ENCODE measurements at regions not wholly inside any gene's neighbourhood (a gene's known extent, or its start where the extent isn't known, plus 50 kb on each side); places are given as distances from the start of the nearest gene placed in this dataset.

DNA sequence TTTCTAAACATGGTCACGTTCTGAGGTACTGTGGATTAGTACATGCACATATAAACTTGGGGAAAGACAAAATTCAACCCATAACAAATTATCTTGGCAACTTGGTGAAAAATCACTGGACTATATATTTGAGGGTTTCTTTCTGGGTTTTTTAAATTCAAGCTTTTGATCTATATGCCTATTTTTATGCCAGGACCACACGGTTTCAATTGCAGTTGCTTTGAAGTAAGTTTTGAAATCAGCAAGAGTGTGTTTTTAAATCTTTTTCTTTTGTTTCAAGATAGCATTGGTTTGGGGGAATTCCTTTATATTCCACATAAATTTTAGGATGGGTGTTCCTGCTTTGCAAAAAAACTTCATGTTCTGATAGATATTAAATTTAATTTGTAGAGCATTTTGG, 406.4 kb upstream of the VWC2 start:
- Histone ChIP-seq H3K4me1 (ENCODE audit: control insufficient read depth in 1 of 2, insufficient read depth in 2 of 2, low read length in 2 of 2) (no peaks in the 10 kb centered on the region), H3K4me2 (replicated peaks; ENCODE audit: extremely low read depth, low read length, poor library complexity, severe bottlenecking) (no peak overlapping the region), H3K27ac (ENCODE audit: low read depth in 1 of 2, low read length in 2 of 2) (no peak overlapping the region), H3K9ac (ENCODE audit: insufficient read depth, low read length, poor library complexity, severe bottlenecking) (no peak overlapping the region), H3K79me2 (ENCODE audit: insufficient read depth, low read length) (no peaks in the 10 kb centered on the region), H3K4me3 (replicated peaks in 1 of 3; ENCODE audit: low read depth in 2 of 3, low read length in 3 of 3) (no peak overlapping the region), H3K9me3 (replicated peaks in 1 of 2; ENCODE audit: control insufficient read depth in 1 of 2, insufficient read depth in 1 of 2, low read length in 2 of 2) (no peaks in the 10 kb centered on the region), H4K20me1 (ENCODE audit: insufficient read depth, low read length) (no peaks in the 10 kb centered on the region), H2AFZ (ENCODE audit: insufficient read depth, low read depth, low read length, poor library complexity, severe bottlenecking) (no peak overlapping the region), H3K36me3 (replicated peaks in 1 of 2; ENCODE audit: control insufficient read depth in 1 of 2, insufficient read depth in 2 of 2, low read length in 2 of 2) (no peaks in the 10 kb centered on the region), H3K27me3 (ENCODE audit: control insufficient read depth in 2 of 2, insufficient read depth in 2 of 2, low read length in 2 of 2) (no peaks in the 10 kb centered on the region)
- H3K27ac Mint-ChIP-seq = no peak overlapping the region
- H3K4me1 Mint-ChIP-seq = no peaks in the 10 kb centered on the region
- DNase-seq = no peak
- H3K4me3 Mint-ChIP-seq = no peak overlapping the region
- TF ChIP-seq, protein P1, sequence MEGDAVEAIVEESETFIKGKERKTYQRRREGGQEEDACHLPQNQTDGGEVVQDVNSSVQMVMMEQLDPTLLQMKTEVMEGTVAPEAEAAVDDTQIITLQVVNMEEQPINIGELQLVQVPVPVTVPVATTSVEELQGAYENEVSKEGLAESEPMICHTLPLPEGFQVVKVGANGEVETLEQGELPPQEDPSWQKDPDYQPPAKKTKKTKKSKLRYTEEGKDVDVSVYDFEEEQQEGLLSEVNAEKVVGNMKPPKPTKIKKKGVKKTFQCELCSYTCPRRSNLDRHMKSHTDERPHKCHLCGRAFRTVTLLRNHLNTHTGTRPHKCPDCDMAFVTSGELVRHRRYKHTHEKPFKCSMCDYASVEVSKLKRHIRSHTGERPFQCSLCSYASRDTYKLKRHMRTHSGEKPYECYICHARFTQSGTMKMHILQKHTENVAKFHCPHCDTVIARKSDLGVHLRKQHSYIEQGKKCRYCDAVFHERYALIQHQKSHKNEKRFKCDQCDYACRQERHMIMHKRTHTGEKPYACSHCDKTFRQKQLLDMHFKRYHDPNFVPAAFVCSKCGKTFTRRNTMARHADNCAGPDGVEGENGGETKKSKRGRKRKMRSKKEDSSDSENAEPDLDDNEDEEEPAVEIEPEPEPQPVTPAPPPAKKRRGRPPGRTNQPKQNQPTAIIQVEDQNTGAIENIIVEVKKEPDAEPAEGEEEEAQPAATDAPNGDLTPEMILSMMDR (IDR thresholded peaks at IDR 0.05) = no peak
- H3K9me3 Mint-ChIP-seq = peaks cover 0 to 3% (median 0%) of the 10 kb centered on the region in 7 donors
- no CpG with 5 or more reads among the region's 2 CpGs for WGBS (ENCODE audit: insufficient coverage)
- no peaks in the 10 kb centered on the region for H3K36me3 Mint-ChIP-seq
- intact Hi-C loops (cut with micrococcal nuclease) = no loop called here
- H3K27me3 Mint-ChIP-seq (ENCODE audit: low read depth in 3 of 3) = no peaks in the 10 kb centered on the region

GRCh38 chr7:49371771-49372170, 401.7 kb upstream of the VWC2 start:
- H3K4me3 ChIP-seq (replicated peaks in 1 of 3; ENCODE audit: low read depth in 2 of 3, low read length in 3 of 3) = no peak overlapping the region
- Mint-ChIP-seq H3K4me1 (no peaks in the 10 kb centered on the region), H3K9me3 (peaks cover 0 to 5% (median 2%) of the 10 kb centered on the region in 7 donors), H3K4me3 (no peak overlapping the region), H3K27ac (no peak overlapping the region), H3K36me3 (no peaks in the 10 kb centered on the region), H3K27me3 (ENCODE audit: low read depth in 3 of 3) (no peaks in the 10 kb centered on the region)
- H3K36me3 ChIP-seq (replicated peaks in 1 of 2; ENCODE audit: control insufficient read depth in 1 of 2, insufficient read depth in 2 of 2, low read length in 2 of 2) = no peaks in the 10 kb centered on the region
- H2AFZ ChIP-seq (ENCODE audit: insufficient read depth, low read depth, low read length, poor library complexity, severe bottlenecking) = no peak overlapping the region
- H3K27ac ChIP-seq (ENCODE audit: low read depth in 1 of 2, low read length in 2 of 2) = no peak overlapping the region
- intact Hi-C loops (cut with micrococcal nuclease) = no loop called here
- TF ChIP-seq, protein P1 (IDR thresholded peaks at IDR 0.05) = no peak
- H3K9me3 ChIP-seq (replicated peaks in 1 of 2; ENCODE audit: control insufficient read depth in 1 of 2, insufficient read depth in 1 of 2, low read length in 2 of 2) = peaks cover 2 to 3% of the 10 kb centered on the region in 2 donors
- no peaks in the 10 kb centered on the region for H3K79me2 ChIP-seq (ENCODE audit: insufficient read depth, low read length)
- no peaks in the 10 kb centered on the region for H3K4me1 ChIP-seq (ENCODE audit: control insufficient read depth in 1 of 2, insufficient read depth in 2 of 2, low read length in 2 of 2)
- DNase-seq = no peak
- H4K20me1 ChIP-seq (ENCODE audit: insufficient read depth, low read length) = no peaks in the 10 kb centered on the region
- no peak overlapping the region for H3K4me2 ChIP-seq (replicated peaks; ENCODE audit: extremely low read depth, low read length, poor library complexity, severe bottlenecking)
- no peak overlapping the region for H3K9ac ChIP-seq (ENCODE audit: insufficient read depth, low read length, poor library complexity, severe bottlenecking)
- no CpG with 5 or more reads among the region's 1 CpG for WGBS (ENCODE audit: insufficient coverage)
- H3K27me3 ChIP-seq (ENCODE audit: control insufficient read depth in 2 of 2, insufficient read depth in 2 of 2, low read length in 2 of 2) = no peaks in the 10 kb centered on the region
